ENCODE measurements at regions not wholly inside any gene's neighbourhood (a gene's known extent, or its start where the extent isn't known, plus 50 kb on each side); places are given as distances from the start of the nearest gene placed in this dataset.

DNA sequence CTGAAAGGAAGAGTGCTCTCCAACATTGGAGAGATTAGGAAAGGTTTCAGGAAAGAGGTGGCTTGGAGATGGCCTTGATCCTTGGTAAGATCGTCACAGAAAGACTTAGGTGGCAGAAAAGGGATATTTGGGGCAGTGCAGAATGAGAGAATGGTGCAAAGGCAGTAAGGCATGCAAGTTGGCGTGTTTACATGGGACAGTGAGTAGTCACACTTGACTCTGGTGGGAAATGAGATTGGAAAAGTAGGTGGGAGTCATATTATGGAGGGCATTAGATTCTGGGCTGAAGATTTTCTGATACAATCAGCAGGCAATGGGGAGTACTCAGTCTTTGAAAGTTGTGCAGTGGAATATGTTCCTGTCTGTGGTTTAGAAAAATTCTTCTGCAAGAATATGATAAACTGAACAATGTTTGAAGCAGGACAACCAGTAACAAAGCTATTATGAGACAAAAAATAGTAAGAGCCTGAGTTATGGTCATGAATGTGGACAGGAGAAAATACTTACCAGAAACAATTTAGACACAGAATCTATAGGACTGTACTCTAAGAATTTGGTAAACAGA lies 76.2 kb upstream of the ANKRD55 start:
- H3K14ac ChIP-seq (ENCODE audit: insufficient read depth, low read length), result no peak overlapping the region
- H3K23ac ChIP-seq (ENCODE audit: insufficient read length, low read depth, low read length), result no peak overlapping the region
- no peak overlapping the region for H2BK5ac ChIP-seq (ENCODE audit: insufficient read length, low read length)
- H3K9me3 ChIP-seq (ENCODE audit: control insufficient read depth, low read depth, low read length), result no peaks in the 10 kb centered on the region
- H3K9me3 Mint-ChIP-seq, result peaks cover 7 to 13% of the 10 kb centered on the region in 2 experiments; a peak in 4 of 5 replicates
- no peak overlapping the region for H3K56ac ChIP-seq (ENCODE audit: insufficient read length, low read depth, low read length)
- no peak overlapping the region for H3T11ph ChIP-seq (ENCODE audit: low read length)
- WGBS (ENCODE audit: extremely low coverage, insufficient read length, low lambda C conversion rate), result no CpG with 5 or more reads among the region's 2 CpGs
- no peaks in the 10 kb centered on the region for H3K23me2 ChIP-seq (ENCODE audit: insufficient read length, low read depth, low read length, poor library complexity, severe bottlenecking)
- no peak overlapping the region for H2AK5ac ChIP-seq (ENCODE audit: insufficient read length, low read length)
- no peak overlapping the region for H3K9ac ChIP-seq (ENCODE audit: extremely low read depth, insufficient read length, low read length)
- H3K27me3 ChIP-seq (ENCODE audit: insufficient read depth, low read length), result no peaks in the 10 kb centered on the region
- H4K91ac ChIP-seq (ENCODE audit: insufficient read length, low read depth, low read length), result no peak overlapping the region
- no peak overlapping the region for H3K27ac ChIP-seq (ENCODE audit: insufficient read length, low read depth, low read length)
- no peak overlapping the region for H3K18ac ChIP-seq (ENCODE audit: insufficient read length, low read depth, low read length)
- peaks cover 2% of the 10 kb centered on the region; the same call in 1 of the 2 replicates for H3K4me1 ChIP-seq (ENCODE audit: insufficient read depth, low read length)
- no peak overlapping the region for H2AFZ ChIP-seq (ENCODE audit: low read length)
- no peaks in the 10 kb centered on the region for H4K20me1 ChIP-seq (ENCODE audit: control insufficient read depth, insufficient read depth, insufficient read length)
- H2BK12ac ChIP-seq (ENCODE audit: insufficient read length, low read depth, low read length), result no peak overlapping the region
- H3K79me1 ChIP-seq (ENCODE audit: insufficient read depth, low read depth, low read length, poor library complexity, severe bottlenecking), result no peaks in the 10 kb centered on the region
- DNase-seq, result no peak
- H3K27ac Mint-ChIP-seq, result no peak overlapping the region
- H3K4me2 ChIP-seq (ENCODE audit: insufficient read depth, insufficient read length, low read length), result no peak overlapping the region
- H3K4ac ChIP-seq (ENCODE audit: low read depth, low read length), result no peak overlapping the region
- no peaks in the 10 kb centered on the region; the same call in 1 of the 2 replicates for H3K27me3 Mint-ChIP-seq (ENCODE audit: low read depth)
- H2BK120ac ChIP-seq (ENCODE audit: low read depth, low read length, poor library complexity, severe bottlenecking), result no peak overlapping the region
- H3K4me1 Mint-ChIP-seq, result no peaks in the 10 kb centered on the region
- no peak overlapping the region for H2BK20ac ChIP-seq (ENCODE audit: low read depth, low read length, poor library complexity, severe bottlenecking)
- H3K4me3 Mint-ChIP-seq, result no peak overlapping the region
- TF ChIP-seq, protein P1, sequence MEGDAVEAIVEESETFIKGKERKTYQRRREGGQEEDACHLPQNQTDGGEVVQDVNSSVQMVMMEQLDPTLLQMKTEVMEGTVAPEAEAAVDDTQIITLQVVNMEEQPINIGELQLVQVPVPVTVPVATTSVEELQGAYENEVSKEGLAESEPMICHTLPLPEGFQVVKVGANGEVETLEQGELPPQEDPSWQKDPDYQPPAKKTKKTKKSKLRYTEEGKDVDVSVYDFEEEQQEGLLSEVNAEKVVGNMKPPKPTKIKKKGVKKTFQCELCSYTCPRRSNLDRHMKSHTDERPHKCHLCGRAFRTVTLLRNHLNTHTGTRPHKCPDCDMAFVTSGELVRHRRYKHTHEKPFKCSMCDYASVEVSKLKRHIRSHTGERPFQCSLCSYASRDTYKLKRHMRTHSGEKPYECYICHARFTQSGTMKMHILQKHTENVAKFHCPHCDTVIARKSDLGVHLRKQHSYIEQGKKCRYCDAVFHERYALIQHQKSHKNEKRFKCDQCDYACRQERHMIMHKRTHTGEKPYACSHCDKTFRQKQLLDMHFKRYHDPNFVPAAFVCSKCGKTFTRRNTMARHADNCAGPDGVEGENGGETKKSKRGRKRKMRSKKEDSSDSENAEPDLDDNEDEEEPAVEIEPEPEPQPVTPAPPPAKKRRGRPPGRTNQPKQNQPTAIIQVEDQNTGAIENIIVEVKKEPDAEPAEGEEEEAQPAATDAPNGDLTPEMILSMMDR (conservative IDR thresholded peaks at IDR 0.05), result no peak
- 0 out of 2 replicates have a peak, but pooled peaks cover 2% of the 10 kb centered on the region for H3K79me2 ChIP-seq (ENCODE audit: insufficient read depth, low read length)
- no peak overlapping the region for H4K5ac ChIP-seq (ENCODE audit: insufficient read length, low read depth, low read length)
- no peak overlapping the region for H2BK15ac ChIP-seq (ENCODE audit: low read depth, low read length)
- no peak overlapping the region for H4K8ac ChIP-seq (replicated peaks; ENCODE audit: insufficient read length, low read depth, low read length)
- H3K36me3 Mint-ChIP-seq (ENCODE audit: insufficient read depth in 1 of 3, low read depth in 3 of 3), result peaks cover 0 to 2% (median 2%) of the 10 kb centered on the region in 3 experiments; a peak in 4 of 7 replicates

All from H9 (cell line).